SK-N-SH (cell line): ENCODE measurements at regions not wholly inside any gene's neighbourhood (a gene's known extent, or its start where the extent isn't known, plus 50 kb on each side); places are given as distances from the start of the nearest gene placed in this dataset.

Experiments
- CTCF ChIA-PET: fragments of 300-600, 350-600 bp; formaldehyde crosslinking; extraction: SDS; loops from one replicate; lab custom pipeline; 2021; lab: Yijun Ruan, JAX
- POLR2A ChIA-PET: fragments of 350-600 bp; sonication (Branson Sonifier 250); formaldehyde crosslinking; extraction: SDS; loops from one replicate; lab custom pipeline; 2020; ENCODE audit warnings: antibody characterized with exemption, inconsistent platforms; lab: Yijun Ruan, JAX
- DNase-seq: peaks from one replicate; pipeline ENCODE4 v3.0.0; 2012
- H2AFZ ChIP-seq: fragments of 200-600 bp; sonication (generic); 2 replicates; pipeline ENCODE4 v1.8.1; 2016; ENCODE audit warnings: antibody characterized with exemption, mild to moderate bottlenecking, low read depth
- H3F3A ChIP-seq: fragments of 200-600 bp; sonication (generic); replicated peaks from 2 replicates; pipeline ENCODE3; 2016; ENCODE audit warnings: antibody characterized with exemption, mild to moderate bottlenecking; ENCODE audit not compliant: insufficient read depth
- H3K27ac ChIP-seq, 2 experiments: fragments of 200-500 bp in 1 of 2; fragments of 200-600 bp in 1 of 2; sonication (Bioruptor generic) in 1 of 2; sonication (generic), shearing (Covaris generic) in 1 of 2; 2 replicates each; pipeline versions ENCODE4 v1.5.1 to v1.6.1; 2014 to 2016; ENCODE audit warnings: low read depth in 2 of 2, inconsistent platforms in 1 of 2, low read length in 1 of 2, mild to moderate bottlenecking in 1 of 2, mixed read lengths in 1 of 2
- H3K27me3 ChIP-seq: fragments of 200-600 bp; sonication (generic), shearing (Covaris generic); 2 replicates; pipeline ENCODE4 v1.6.1; 2016; ENCODE audit warnings: mixed run types; ENCODE audit not compliant: insufficient read depth
- H3K36me3 ChIP-seq, 2 experiments: fragments of 200-500 bp in 1 of 2; fragments of 200-600 bp in 1 of 2; sonication (Bioruptor generic) in 1 of 2; sonication (generic) in 1 of 2; replicated peaks in 1 of 2; 2 replicates each; pipeline versions ENCODE3 to v1.5.1; 2014 to 2016; ENCODE audit warnings: low read length in 1 of 2, mild to moderate bottlenecking in 1 of 2; ENCODE audit not compliant: insufficient read depth in 2 of 2, control insufficient read depth in 1 of 2
- H3K4me1 ChIP-seq, 2 experiments: fragments of 200-500 bp in 1 of 2; fragments of 200-600 bp in 1 of 2; sonication (Bioruptor generic) in 1 of 2; sonication (generic), shearing (Covaris generic) in 1 of 2; 2 replicates each; pipeline versions ENCODE4 v1.5.1 to v1.6.1; 2014 to 2016; ENCODE audit warnings: low read depth in 1 of 2, low read length in 1 of 2, mixed run types in 1 of 2; ENCODE audit not compliant: insufficient read depth in 2 of 2, control insufficient read depth in 1 of 2
- H3K4me2 ChIP-seq: fragments of 200-600 bp; sonication (generic), shearing (Covaris generic); 2 replicates; pipeline ENCODE4 v1.6.1; 2017; ENCODE audit warnings: mixed run types
- H3K4me3 ChIP-seq, 2 experiments: fragments of 200-500 bp in 1 of 2; fragments of 200-600 bp in 1 of 2; sonication (Bioruptor generic) in 1 of 2; sonication (generic), shearing (Covaris generic) in 1 of 2; 2 replicates each; pipeline versions ENCODE4 v1.5.1 to v1.8.1; 2014 to 2016; ENCODE audit warnings: low read depth in 2 of 2, inconsistent platforms in 1 of 2, low read length in 1 of 2, mild to moderate bottlenecking in 1 of 2, mixed read lengths in 1 of 2, moderate library complexity in 1 of 2
- H3K79me2 ChIP-seq: fragments of 200-600 bp; sonication (generic); 2 replicates; pipeline ENCODE4 v1.8.1; 2017; ENCODE audit warnings: mild to moderate bottlenecking; ENCODE audit not compliant: insufficient read depth
- H3K9ac ChIP-seq: fragments of 200-600 bp; sonication (generic); 2 replicates; pipeline ENCODE4 v1.6.1; 2017; ENCODE audit warnings: mixed run types
- H3K9me2 ChIP-seq: fragments of 200-600 bp; sonication (generic); 2 replicates; pipeline ENCODE4 v1.6.1; 2017; ENCODE audit warnings: mixed run types
- H3K9me3 ChIP-seq: fragments of 200-600 bp; sonication (generic); 2 replicates; pipeline ENCODE4 v1.6.1; 2017; ENCODE audit warnings: mixed run types, mild to moderate bottlenecking, moderate library complexity
- H4K20me1 ChIP-seq: fragments of 200-600 bp; sonication (generic); 2 replicates; pipeline ENCODE4 v1.6.1; 2017; ENCODE audit warnings: mild to moderate bottlenecking, mixed run types; ENCODE audit not compliant: insufficient read depth
- CHD2 ChIP-seq: fragments of 150-350 bp; IDR thresholded peaks from 2 replicates; pipeline ENCODE4 v1.6.1; 2018; ENCODE audit warnings: low read length; ENCODE audit not compliant: partially characterized antibody
- CTCF ChIP-seq: fragments of 200-600 bp; sonication (generic); IDR thresholded peaks from 2 replicates; pipeline ENCODE4 v1.6.1; 2017; ENCODE audit warnings: antibody characterized with exemption, mild to moderate bottlenecking, moderate library complexity
- FOSL2 ChIP-seq: IDR thresholded peaks from 2 replicates; pipeline ENCODE4 v1.4.0; 2012; ENCODE audit warnings: low read depth, mild to moderate bottlenecking, moderate library complexity, borderline replicate concordance
- FOXJ3 ChIP-seq: sonication (generic); formaldehyde crosslinking; IDR thresholded peaks from 2 replicates; pipeline ENCODE4 v1.5.1; 2020; ENCODE audit warnings: mild to moderate bottlenecking, missing genetic modification reagents
- IRF3 ChIP-seq: fragments of 150-350 bp; IDR thresholded peaks from 2 replicates; pipeline ENCODE4 v1.6.1; 2016; ENCODE audit warnings: mild to moderate bottlenecking, low read depth, low read length
- JUND ChIP-seq: IDR thresholded peaks from 2 replicates; pipeline ENCODE4 v1.4.0; 2012
- MEF2A ChIP-seq: IDR thresholded peaks from 2 replicates; pipeline ENCODE4 v1.4.0; 2012; ENCODE audit warnings: low read depth, borderline replicate concordance
- NFIC ChIP-seq: IDR thresholded peaks from 2 replicates; pipeline ENCODE4 v1.4.0; 2012; ENCODE audit warnings: borderline replicate concordance
- PBX3 ChIP-seq: IDR thresholded peaks from 2 replicates; pipeline ENCODE4; 2012
- POLR2AphosphoS5 ChIP-seq: IDR thresholded peaks from 2 replicates; pipeline ENCODE4 v1.6.1; 2012; ENCODE audit warnings: low read depth, low read length
- RAD21 ChIP-seq: IDR thresholded peaks from 2 replicates; pipeline ENCODE4 v1.6.1; 2012; ENCODE audit warnings: mild to moderate bottlenecking, low read length
- RCOR1 ChIP-seq: fragments of 150-350 bp; IDR thresholded peaks from 2 replicates; pipeline ENCODE4 v1.6.1; 2017; ENCODE audit warnings: antibody characterized with exemption, low read length
- RFX5 ChIP-seq: IDR thresholded peaks from 2 replicates; pipeline ENCODE4 v1.6.1; 2012; ENCODE audit warnings: mild to moderate bottlenecking, improper control_type of control experiment, low read length
- RXRA ChIP-seq: IDR thresholded peaks from 2 replicates; pipeline ENCODE4 v1.4.0; 2012; ENCODE audit warnings: low read depth, mild to moderate bottlenecking, borderline replicate concordance
- SMC3 ChIP-seq: IDR thresholded peaks from 2 replicates; pipeline ENCODE4 v1.6.1; 2012; ENCODE audit warnings: low read depth, low read length, improper control_type of control experiment
- TEAD4 ChIP-seq: IDR thresholded peaks from 2 replicates; pipeline ENCODE4 v1.4.0; 2012; ENCODE audit warnings: mild to moderate bottlenecking, borderline replicate concordance; ENCODE audit not compliant: insufficient read depth
- USF1 ChIP-seq: IDR thresholded peaks from 2 replicates; pipeline ENCODE4 v1.4.0; 2012; ENCODE audit warnings: low read depth, borderline replicate concordance
- YY1 ChIP-seq: IDR thresholded peaks from 2 replicates; pipeline ENCODE4 v1.4.0; 2012; ENCODE audit warnings: low read depth, mild to moderate bottlenecking
- ZBTB33 ChIP-seq: IDR thresholded peaks from 2 replicates; pipeline ENCODE4 v1.4.0; 2012; ENCODE audit warnings: low read depth, borderline replicate concordance
- WGBS: methylation state at CpG from one replicate; pipeline ENCODE4 v1.1.6; 2017; ENCODE audit warnings: low lambda C conversion rate; 5-methylcytosine and 5-hydroxymethylcytosine counted together
- TF ChIP-seq, protein P1 (sequence below): IDR thresholded peaks from 2 replicates; pipeline ENCODE4 v1.6.1; 2012; ENCODE audit warnings: mild to moderate bottlenecking, low read depth, low read length, moderate library complexity

DNA sequence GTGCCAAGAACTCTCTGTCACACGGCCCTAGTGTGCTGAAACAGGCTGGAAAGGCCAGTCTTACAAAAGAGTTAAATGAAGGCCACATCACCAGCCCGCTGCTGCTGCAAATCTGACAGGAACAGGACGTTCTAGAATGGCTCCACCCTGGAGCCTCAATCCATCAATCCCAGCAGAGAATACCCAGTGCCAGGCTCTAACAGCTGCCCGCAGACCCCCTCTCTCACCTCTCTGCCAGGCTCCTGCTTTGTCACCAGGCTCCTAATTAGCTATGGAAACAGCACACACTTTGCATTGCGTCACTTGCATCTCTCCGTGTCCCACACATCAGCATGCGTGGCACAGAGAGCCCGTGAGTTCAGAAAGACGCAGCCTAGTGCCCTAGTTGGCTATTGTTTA, 314.1 kb downstream of the FOXO1 start:
- Histone ChIP-seq H3K4me2 (no peak overlapping the region), H3K9me3 (no peaks in the 10 kb centered on the region), H3K36me3 (no peaks in the 10 kb centered on the region), H3F3A (no peaks in the 10 kb centered on the region), H3K4me3 (no peak overlapping the region), H3K4me1 (peaks cover 0 to 2% of the 10 kb centered on the region in 2 experiments; a peak in 1 of 4 replicates), H2AFZ (no peak overlapping the region), H3K27ac (no peak overlapping the region), H4K20me1 (no peaks in the 10 kb centered on the region), H3K9me2 (no peaks in the 10 kb centered on the region), H3K27me3 (no peaks in the 10 kb centered on the region), H3K9ac (no peak overlapping the region), H3K79me2 (no peaks in the 10 kb centered on the region)
- DNase-seq, result no peak
- CTCF ChIA-PET, result no interaction called here
- POLR2A ChIA-PET, result no interaction called here
- 69% methylated on average over 9 of the region's 9 CpGs for WGBS
- TF ChIP-seq NFIC (no peak), USF1 (no peak), YY1 (no peak), ZBTB33 (no peak), SMC3 (no peak), RXRA (no peak), MEF2A (no peak), RFX5 (no peak), CHD2 (no peak), JUND (no peak), FOSL2 (no peak), PBX3 (no peak), IRF3 (no peak), RAD21 (no peak), RCOR1 (no peak), TEAD4 (no peak), FOXJ3 (CRISPR knock-in tag) (no peak), POLR2AphosphoS5 (no peak), CTCF (no peak)
- TF ChIP-seq, protein P1, sequence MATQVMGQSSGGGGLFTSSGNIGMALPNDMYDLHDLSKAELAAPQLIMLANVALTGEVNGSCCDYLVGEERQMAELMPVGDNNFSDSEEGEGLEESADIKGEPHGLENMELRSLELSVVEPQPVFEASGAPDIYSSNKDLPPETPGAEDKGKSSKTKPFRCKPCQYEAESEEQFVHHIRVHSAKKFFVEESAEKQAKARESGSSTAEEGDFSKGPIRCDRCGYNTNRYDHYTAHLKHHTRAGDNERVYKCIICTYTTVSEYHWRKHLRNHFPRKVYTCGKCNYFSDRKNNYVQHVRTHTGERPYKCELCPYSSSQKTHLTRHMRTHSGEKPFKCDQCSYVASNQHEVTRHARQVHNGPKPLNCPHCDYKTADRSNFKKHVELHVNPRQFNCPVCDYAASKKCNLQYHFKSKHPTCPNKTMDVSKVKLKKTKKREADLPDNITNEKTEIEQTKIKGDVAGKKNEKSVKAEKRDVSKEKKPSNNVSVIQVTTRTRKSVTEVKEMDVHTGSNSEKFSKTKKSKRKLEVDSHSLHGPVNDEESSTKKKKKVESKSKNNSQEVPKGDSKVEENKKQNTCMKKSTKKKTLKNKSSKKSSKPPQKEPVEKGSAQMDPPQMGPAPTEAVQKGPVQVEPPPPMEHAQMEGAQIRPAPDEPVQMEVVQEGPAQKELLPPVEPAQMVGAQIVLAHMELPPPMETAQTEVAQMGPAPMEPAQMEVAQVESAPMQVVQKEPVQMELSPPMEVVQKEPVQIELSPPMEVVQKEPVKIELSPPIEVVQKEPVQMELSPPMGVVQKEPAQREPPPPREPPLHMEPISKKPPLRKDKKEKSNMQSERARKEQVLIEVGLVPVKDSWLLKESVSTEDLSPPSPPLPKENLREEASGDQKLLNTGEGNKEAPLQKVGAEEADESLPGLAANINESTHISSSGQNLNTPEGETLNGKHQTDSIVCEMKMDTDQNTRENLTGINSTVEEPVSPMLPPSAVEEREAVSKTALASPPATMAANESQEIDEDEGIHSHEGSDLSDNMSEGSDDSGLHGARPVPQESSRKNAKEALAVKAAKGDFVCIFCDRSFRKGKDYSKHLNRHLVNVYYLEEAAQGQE, result no peak
